ENCODE measurements at regions not wholly inside any gene's neighbourhood (a gene's known extent, or its start where the extent isn't known, plus 50 kb on each side); places are given as distances from the start of the nearest gene placed in this dataset.

DNA sequence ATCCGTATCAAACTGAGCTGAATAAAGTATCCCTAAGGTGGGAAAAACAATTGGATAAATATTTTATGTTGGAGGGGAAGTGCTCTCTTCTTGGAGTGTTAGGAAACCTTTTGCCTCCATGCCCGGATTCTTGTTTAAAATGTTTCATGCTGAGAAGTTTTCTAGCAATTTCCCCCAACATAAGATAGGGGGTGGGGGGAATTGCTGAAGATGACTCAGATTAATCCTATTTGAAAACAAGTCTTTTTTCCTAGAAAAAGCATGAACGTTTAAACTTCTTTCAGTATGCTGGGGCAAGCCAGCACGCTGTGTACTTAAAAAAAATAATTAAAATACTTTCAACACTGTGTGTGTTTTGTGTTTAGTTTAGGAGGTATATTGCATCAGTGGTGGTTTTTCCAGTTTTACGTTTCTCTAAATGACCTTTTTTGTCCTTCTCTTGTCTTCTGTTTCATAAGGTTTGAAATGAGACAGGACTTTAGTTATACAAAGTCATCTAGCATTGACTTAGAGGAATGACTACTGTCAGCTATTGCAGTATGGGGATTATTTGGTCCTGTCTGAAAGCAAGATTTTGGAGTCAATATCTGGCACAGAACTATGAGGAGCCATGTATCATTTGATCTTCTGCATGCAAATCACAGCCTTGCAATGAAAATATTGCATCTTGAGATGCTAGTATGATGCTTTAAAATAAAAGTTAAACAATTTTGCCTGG, 295.9 kb downstream of the GATA3 start:
- Histone ChIP-seq H3K27me3 (peaks cover 0 to 27% of the 10 kb centered on the region in 2 donors), H3K4me1 (no peaks in the 10 kb centered on the region), H3K36me3 (no peaks in the 10 kb centered on the region), H3K4me3 (no peak overlapping the region), H3K27ac (no peak overlapping the region), H3K9me3 (no peaks in the 10 kb centered on the region)
- TF ChIP-seq, protein P1, sequence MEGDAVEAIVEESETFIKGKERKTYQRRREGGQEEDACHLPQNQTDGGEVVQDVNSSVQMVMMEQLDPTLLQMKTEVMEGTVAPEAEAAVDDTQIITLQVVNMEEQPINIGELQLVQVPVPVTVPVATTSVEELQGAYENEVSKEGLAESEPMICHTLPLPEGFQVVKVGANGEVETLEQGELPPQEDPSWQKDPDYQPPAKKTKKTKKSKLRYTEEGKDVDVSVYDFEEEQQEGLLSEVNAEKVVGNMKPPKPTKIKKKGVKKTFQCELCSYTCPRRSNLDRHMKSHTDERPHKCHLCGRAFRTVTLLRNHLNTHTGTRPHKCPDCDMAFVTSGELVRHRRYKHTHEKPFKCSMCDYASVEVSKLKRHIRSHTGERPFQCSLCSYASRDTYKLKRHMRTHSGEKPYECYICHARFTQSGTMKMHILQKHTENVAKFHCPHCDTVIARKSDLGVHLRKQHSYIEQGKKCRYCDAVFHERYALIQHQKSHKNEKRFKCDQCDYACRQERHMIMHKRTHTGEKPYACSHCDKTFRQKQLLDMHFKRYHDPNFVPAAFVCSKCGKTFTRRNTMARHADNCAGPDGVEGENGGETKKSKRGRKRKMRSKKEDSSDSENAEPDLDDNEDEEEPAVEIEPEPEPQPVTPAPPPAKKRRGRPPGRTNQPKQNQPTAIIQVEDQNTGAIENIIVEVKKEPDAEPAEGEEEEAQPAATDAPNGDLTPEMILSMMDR (IDR thresholded peaks at IDR 0.05), result no peak
- ATAC-seq (no peak), DNase-seq (no peak)
- intact Hi-C loops (cut with DNase I), result no loop called here

DNA sequence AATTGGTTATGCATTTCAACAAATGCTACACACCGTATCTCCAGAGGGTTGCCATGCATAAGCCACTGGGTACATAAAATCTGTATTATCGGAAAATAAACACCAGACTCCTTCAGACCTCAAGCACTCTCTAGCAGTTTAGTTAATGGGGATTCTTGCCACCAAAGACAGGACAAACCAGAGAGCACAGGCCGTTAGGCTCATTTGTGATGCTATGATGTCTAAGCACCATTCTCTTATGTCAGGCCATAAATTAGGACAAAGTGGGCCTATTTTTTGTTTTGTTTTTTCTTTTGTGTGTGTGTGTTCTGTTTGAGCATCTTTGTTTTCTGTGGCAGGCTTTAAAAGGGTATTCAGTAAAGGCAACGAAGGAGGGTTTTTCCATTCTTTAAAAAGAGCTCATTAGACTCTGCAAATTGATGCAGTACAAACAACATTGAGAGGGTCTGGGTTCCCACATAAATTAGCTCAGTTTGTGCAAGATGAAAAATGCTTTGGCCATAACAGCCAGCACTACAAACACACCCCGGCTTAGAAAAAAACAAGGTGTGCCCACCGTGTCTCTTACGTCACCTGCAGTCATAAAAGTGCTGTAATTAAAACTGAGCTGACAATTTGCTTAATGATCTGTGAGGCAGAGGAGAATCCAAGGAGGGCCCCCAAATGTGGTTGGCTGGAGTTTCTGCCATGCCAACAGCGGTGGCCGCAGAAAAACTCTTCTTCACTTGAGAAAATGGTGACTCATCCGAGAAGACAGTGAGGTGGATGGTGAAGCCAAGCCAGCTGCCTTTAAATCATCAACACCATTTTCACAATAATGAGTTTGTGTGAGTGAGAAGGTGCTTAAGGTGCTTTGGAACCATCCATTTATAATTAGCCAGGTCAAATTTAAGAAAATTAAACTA, 297.9 kb downstream of the GATA3 start:
- H3K27ac ChIP-seq, result no peak overlapping the region
- intact Hi-C loops (cut with DNase I), result no loop called here
- DNase-seq (no peak), ATAC-seq (no peak)
- peaks cover 0 to 27% of the 10 kb centered on the region in 2 donors for H3K27me3 ChIP-seq
- no peaks in the 10 kb centered on the region for H3K9me3 ChIP-seq
- no peaks in the 10 kb centered on the region for H3K4me1 ChIP-seq
- no peaks in the 10 kb centered on the region for H3K36me3 ChIP-seq
- no peak overlapping the region for H3K4me3 ChIP-seq
- TF ChIP-seq, protein P1 (IDR thresholded peaks at IDR 0.05), result no peak

DNA sequence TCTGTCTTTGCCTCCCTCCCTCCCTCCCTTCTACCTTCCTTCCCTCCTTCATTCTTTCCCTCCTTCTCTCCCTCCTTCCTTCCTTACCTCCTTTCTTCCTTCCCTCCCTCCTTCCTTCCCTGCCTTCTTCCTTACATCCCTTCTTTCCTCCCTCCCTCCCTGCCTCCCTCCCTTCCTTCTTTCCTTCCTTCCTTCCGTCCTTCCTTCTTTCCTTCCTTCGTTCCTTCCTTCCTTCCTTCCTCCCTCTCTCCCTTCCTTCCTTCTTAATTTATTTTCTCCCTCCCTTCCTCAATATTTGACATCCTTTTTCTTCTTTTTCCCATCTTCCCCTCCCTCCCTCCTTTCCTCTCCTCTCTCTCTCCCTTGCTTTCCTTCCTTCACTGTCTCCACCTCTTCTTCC, 301.8 kb downstream of the GATA3 start:
- H3K4me1 ChIP-seq, result no peaks in the 10 kb centered on the region
- H3K27me3 ChIP-seq, result peaks cover 0 to under 1% of the 10 kb centered on the region in 2 donors
- TF ChIP-seq, protein P1 (IDR thresholded peaks at IDR 0.05), result no peak
- H3K4me3 ChIP-seq, result no peak overlapping the region
- ATAC-seq (no peak), DNase-seq (no peak)
- H3K36me3 ChIP-seq, result no peaks in the 10 kb centered on the region
- peaks cover 0 to 3% of the 10 kb centered on the region in 2 donors for H3K9me3 ChIP-seq
- H3K27ac ChIP-seq, result no peak overlapping the region
- intact Hi-C loops (cut with DNase I), result no loop called here

DNA sequence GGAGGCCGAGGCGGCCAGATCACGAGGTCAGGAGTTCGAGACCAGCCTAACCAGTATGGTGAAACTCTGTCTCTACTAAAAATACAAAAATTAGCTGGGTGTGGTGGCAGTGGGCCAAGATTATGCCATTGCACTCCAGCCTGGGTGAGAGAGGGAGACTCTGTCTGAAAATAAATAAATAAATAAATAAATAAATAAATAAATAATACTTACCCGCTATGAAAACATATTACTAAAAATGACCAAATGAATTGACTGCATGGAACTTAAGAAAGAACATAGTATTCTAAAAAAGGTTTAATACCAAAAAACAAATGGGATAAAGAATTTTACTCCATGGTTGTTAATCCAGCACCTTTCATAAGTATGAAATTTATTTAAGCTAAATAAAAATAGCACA, 305.0 kb downstream of the GATA3 start:
- H3K4me3 ChIP-seq, result no peak overlapping the region
- peaks cover 0 to 3% of the 10 kb centered on the region in 2 donors for H3K9me3 ChIP-seq
- intact Hi-C loops (cut with DNase I), result no loop called here
- H3K36me3 ChIP-seq, result no peaks in the 10 kb centered on the region
- TF ChIP-seq, protein P1 (IDR thresholded peaks at IDR 0.05), result no peak
- DNase-seq (peak in 1 of 4 donors; percentile 35), ATAC-seq (no peak)
- H3K27me3 ChIP-seq, result no peaks in the 10 kb centered on the region
- no peak overlapping the region for H3K27ac ChIP-seq
- H3K4me1 ChIP-seq, result no peaks in the 10 kb centered on the region

DNA sequence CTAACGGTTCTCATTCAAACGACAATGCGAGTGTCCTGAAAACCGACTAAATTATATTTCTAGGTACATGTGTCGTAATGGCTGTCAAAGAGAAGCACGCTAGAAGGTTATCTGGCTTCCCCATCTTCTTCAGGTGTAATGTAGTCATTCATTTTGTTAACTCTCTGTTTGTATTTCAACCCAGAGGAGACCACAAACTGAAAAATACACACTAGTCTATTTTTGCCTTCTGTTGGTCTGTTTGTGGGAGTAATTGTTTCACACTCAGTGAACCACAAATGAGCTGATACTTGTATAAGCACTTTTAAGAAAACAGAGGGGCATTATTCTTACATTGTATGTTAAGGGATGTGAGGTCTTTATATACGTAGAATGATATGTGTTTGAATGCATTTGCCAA, 305.9 kb downstream of the GATA3 start:
- Histone ChIP-seq H3K9me3 (peaks cover 0 to 3% of the 10 kb centered on the region in 2 donors), H3K4me1 (no peaks in the 10 kb centered on the region), H3K4me3 (no peak overlapping the region), H3K27me3 (no peaks in the 10 kb centered on the region), H3K27ac (no peak overlapping the region), H3K36me3 (no peaks in the 10 kb centered on the region)
- ATAC-seq (no peak), DNase-seq (no peak)
- TF ChIP-seq, protein P1 (IDR thresholded peaks at IDR 0.05), result no peak
- intact Hi-C loops (cut with DNase I), result no loop called here
